GM23338 (cell line): ENCODE measurements at regions not wholly inside any gene's neighbourhood (a gene's known extent, or its start where the extent isn't known, plus 50 kb on each side); places are given as distances from the start of the nearest gene placed in this dataset.

ENCODE experiments used
- ATAC-seq: fragments of 200-7000 bp; cut with Tn5 transposase; 3 replicates; pipeline ENCODE4 v1.9.1; 2020
- DNase-seq: peaks from one replicate; pipeline ENCODE4 v3.0.0-alpha.2; 2015; ENCODE audit warnings: low spot score
- H2AFZ ChIP-seq: fragments of 200-600 bp; sonication (generic); 2 replicates; pipeline ENCODE4 v1.8.0; 2016; ENCODE audit warnings: antibody characterized with exemption, mild to moderate bottlenecking, moderate library complexity
- H3F3A ChIP-seq: fragments of 200-600 bp; sonication (generic); replicated peaks from 2 replicates; pipeline ENCODE4 v1.8.0; 2017; ENCODE audit warnings: antibody characterized with exemption, mixed run types, low read depth
- H3K27ac ChIP-seq: fragments of 200-600 bp; sonication (generic); 2 replicates; pipeline ENCODE4 v1.6.1; 2016; ENCODE audit warnings: low read depth
- H3K27me3 ChIP-seq: fragments of 200-600 bp; sonication (generic); 2 replicates; pipeline ENCODE4 v1.8.0; 2016; ENCODE audit warnings: mild to moderate bottlenecking, mixed run types, moderate library complexity; ENCODE audit not compliant: insufficient read depth
- H3K36me3 ChIP-seq: fragments of 200-600 bp; sonication (generic); 2 replicates; pipeline ENCODE4 v1.8.0; 2016; ENCODE audit warnings: mild to moderate bottlenecking; ENCODE audit not compliant: insufficient read depth
- H3K4me1 ChIP-seq: fragments of 200-600 bp; sonication (generic); 2 replicates; pipeline ENCODE4 v1.8.0; 2016; ENCODE audit warnings: mild to moderate bottlenecking, moderate library complexity; ENCODE audit not compliant: insufficient read depth
- H3K4me2 ChIP-seq: fragments of 200-600 bp; sonication (generic); 2 replicates; pipeline ENCODE4 v1.7.1; 2017; ENCODE audit warnings: mixed run types
- H3K4me3 ChIP-seq: fragments of 200-600 bp; sonication (generic); 2 replicates; pipeline ENCODE4 v1.6.1; 2016; ENCODE audit warnings: mixed run types
- H3K79me2 ChIP-seq: fragments of 200-600 bp; sonication (generic); replicated peaks from 2 replicates; pipeline ENCODE4 v1.8.0; 2017; ENCODE audit warnings: mild to moderate bottlenecking; ENCODE audit not compliant: insufficient read depth
- H3K9me2 ChIP-seq: fragments of 200-600 bp; sonication (generic); 2 replicates; pipeline ENCODE4 v1.8.0; 2017; ENCODE audit not compliant: insufficient read depth
- H4K20me1 ChIP-seq: fragments of 200-600 bp; sonication (generic); replicated peaks from 2 replicates; pipeline ENCODE4 v1.8.0; 2017; ENCODE audit warnings: mild to moderate bottlenecking; ENCODE audit not compliant: insufficient read depth
- H3K27ac Mint-ChIP-seq: 2 replicates; pipeline ENCODE4 v1.8.0; 2020; ENCODE audit warnings: inconsistent platforms, mild to moderate bottlenecking, moderate library complexity, mixed read lengths
- H3K27me3 Mint-ChIP-seq: 3 replicates; pipeline ENCODE4 v1.8.0; 2022; ENCODE audit warnings: low read depth, mild to moderate bottlenecking, moderate library complexity, mixed read lengths, inconsistent platforms; ENCODE audit not compliant: insufficient read depth, poor library complexity
- H3K36me3 Mint-ChIP-seq: 3 replicates; pipeline ENCODE4 v1.8.0; 2021; ENCODE audit warnings: low read depth, mild to moderate bottlenecking, inconsistent platforms, moderate library complexity, mixed read lengths
- H3K4me1 Mint-ChIP-seq: 3 replicates; pipeline ENCODE4 v1.8.0; 2020; ENCODE audit warnings: mild to moderate bottlenecking, inconsistent platforms, mixed read lengths
- H3K4me3 Mint-ChIP-seq: 3 replicates; pipeline ENCODE4 v1.8.0; 2021; ENCODE audit warnings: moderate library complexity, mild to moderate bottlenecking, inconsistent platforms, mixed read lengths
- H3K9me3 Mint-ChIP-seq: 3 replicates; pipeline ENCODE4 v1.8.0; 2020; ENCODE audit warnings: moderate library complexity, mild to moderate bottlenecking, inconsistent platforms, mixed read lengths
- CREB1 ChIP-seq: fragments of 250-450 bp; sonication (Bioruptor Pico); IDR thresholded peaks from 2 replicates; pipeline ENCODE4 v1.5.0; 2020; ENCODE audit warnings: low read depth, mild to moderate bottlenecking, moderate library complexity
- ETS1 ChIP-seq: IDR thresholded peaks from 2 replicates; pipeline ENCODE4 v1.6.1; 2016; ENCODE audit warnings: antibody characterized with exemption
- EZH2 ChIP-seq: fragments of 200-600 bp; sonication (generic); IDR thresholded peaks from one replicate; pipeline ENCODE4 v1.8.0; 2017; ENCODE audit warnings: antibody characterized with exemption, mild to moderate bottlenecking, low read depth; ENCODE audit not compliant: unreplicated experiment
- EZH2phosphoT487 ChIP-seq: fragments of 200-600 bp; sonication (generic); IDR thresholded peaks from one replicate; pipeline ENCODE4 v1.8.1; 2018; ENCODE audit warnings: antibody characterized with exemption; ENCODE audit not compliant: unreplicated experiment
- JUNB ChIP-seq: IDR thresholded peaks from one replicate; pipeline ENCODE4 v1.6.1; 2016; ENCODE audit warnings: antibody characterized with exemption; ENCODE audit not compliant: unreplicated experiment
- POLR2AphosphoS5 ChIP-seq: IDR thresholded peaks from 2 replicates; pipeline ENCODE4 v1.6.1; 2016; ENCODE audit warnings: antibody characterized with exemption, low read depth
- STAT1 ChIP-seq: IDR thresholded peaks from one replicate; pipeline ENCODE4 v1.6.1; 2016; ENCODE audit warnings: antibody characterized with exemption; ENCODE audit not compliant: unreplicated experiment
- ZNF114 ChIP-seq: fragments of 250-450 bp; sonication (Bioruptor Pico); IDR thresholded peaks from 2 replicates; pipeline ENCODE4 v1.5.0; 2020; ENCODE audit warnings: mild to moderate bottlenecking, moderate library complexity
- TF ChIP-seq, protein P1 (sequence below), 2 experiments: fragments of 200-600 bp in 1 of 2; sonication (generic) in 1 of 2; conservative IDR thresholded peaks; 2 replicates each; pipeline versions ENCODE4 v1.5.1 to v1.6.1; 2016 to 2017; ENCODE audit warnings: antibody characterized with exemption in 2 of 2, low read depth in 2 of 2, mild to moderate bottlenecking in 2 of 2, moderate library complexity in 1 of 2
- TF ChIP-seq, protein P2 (sequence below): fragments of 250-450 bp; sonication (Bioruptor Pico); IDR thresholded peaks from 2 replicates; pipeline ENCODE4 v1.5.0; 2020; ENCODE audit warnings: mild to moderate bottlenecking, moderate library complexity
- TF ChIP-seq, protein P3 (sequence below): IDR thresholded peaks from one replicate; pipeline ENCODE4 v1.6.1; 2018; ENCODE audit warnings: antibody characterized with exemption; ENCODE audit not compliant: unreplicated experiment

- TF ChIP-seq EZH2 (no peak), CREB1 (no peak), ETS1 (no peak), STAT1 (no peak)
Measured at GRCh38 chr20:60786686-60787217, 465.3 kb upstream of the CDH4 start (continued).

GRCh38 chr20:60787276-60787675 is 464.8 kb upstream of the CDH4 start:
- H3K9me3 Mint-ChIP-seq, result peaks cover 3% of the 10 kb centered on the region; the same call in 1 of the 3 replicates
- Histone ChIP-seq H3K36me3 (peaks cover 5% of the 10 kb centered on the region; the same call in 1 of the 2 replicates), H3K4me3 (no peak overlapping the region), H3K27ac (no peak overlapping the region), H4K20me1 (no peaks in the 10 kb centered on the region), H3K79me2 (no peaks in the 10 kb centered on the region), H3K27me3 (no peaks in the 10 kb centered on the region), H3K4me1 (no peaks in the 10 kb centered on the region), H3K9me2 (no peaks in the 10 kb centered on the region), H2AFZ (no peak overlapping the region), H3F3A (no peaks in the 10 kb centered on the region), H3K4me2 (no peak overlapping the region)
- ATAC-seq (no peak), DNase-seq (no peak)
- peaks cover 24% of the 10 kb centered on the region for H3K4me1 Mint-ChIP-seq
- no peak overlapping the region for H3K27ac Mint-ChIP-seq
- no peak overlapping the region for H3K4me3 Mint-ChIP-seq
- H3K36me3 Mint-ChIP-seq, result no peaks in the 10 kb centered on the region; the same call in 2 of the 3 replicates
- H3K27me3 Mint-ChIP-seq, result peaks cover 7% of the 10 kb centered on the region
- TF ChIP-seq, protein P1, sequence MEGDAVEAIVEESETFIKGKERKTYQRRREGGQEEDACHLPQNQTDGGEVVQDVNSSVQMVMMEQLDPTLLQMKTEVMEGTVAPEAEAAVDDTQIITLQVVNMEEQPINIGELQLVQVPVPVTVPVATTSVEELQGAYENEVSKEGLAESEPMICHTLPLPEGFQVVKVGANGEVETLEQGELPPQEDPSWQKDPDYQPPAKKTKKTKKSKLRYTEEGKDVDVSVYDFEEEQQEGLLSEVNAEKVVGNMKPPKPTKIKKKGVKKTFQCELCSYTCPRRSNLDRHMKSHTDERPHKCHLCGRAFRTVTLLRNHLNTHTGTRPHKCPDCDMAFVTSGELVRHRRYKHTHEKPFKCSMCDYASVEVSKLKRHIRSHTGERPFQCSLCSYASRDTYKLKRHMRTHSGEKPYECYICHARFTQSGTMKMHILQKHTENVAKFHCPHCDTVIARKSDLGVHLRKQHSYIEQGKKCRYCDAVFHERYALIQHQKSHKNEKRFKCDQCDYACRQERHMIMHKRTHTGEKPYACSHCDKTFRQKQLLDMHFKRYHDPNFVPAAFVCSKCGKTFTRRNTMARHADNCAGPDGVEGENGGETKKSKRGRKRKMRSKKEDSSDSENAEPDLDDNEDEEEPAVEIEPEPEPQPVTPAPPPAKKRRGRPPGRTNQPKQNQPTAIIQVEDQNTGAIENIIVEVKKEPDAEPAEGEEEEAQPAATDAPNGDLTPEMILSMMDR (conservative IDR thresholded peaks at IDR 0.05; ENCODE audit: low read depth in 2 of 2), result no peak
- TF ChIP-seq EZH2phosphoT487 (no peak), STAT1 (no peak), ETS1 (no peak), EZH2 (no peak), ZNF114 (CRISPR knock-in tag) (no peak), CREB1 (no peak), POLR2AphosphoS5 (no peak), JUNB (no peak)
- TF ChIP-seq, protein P2, sequence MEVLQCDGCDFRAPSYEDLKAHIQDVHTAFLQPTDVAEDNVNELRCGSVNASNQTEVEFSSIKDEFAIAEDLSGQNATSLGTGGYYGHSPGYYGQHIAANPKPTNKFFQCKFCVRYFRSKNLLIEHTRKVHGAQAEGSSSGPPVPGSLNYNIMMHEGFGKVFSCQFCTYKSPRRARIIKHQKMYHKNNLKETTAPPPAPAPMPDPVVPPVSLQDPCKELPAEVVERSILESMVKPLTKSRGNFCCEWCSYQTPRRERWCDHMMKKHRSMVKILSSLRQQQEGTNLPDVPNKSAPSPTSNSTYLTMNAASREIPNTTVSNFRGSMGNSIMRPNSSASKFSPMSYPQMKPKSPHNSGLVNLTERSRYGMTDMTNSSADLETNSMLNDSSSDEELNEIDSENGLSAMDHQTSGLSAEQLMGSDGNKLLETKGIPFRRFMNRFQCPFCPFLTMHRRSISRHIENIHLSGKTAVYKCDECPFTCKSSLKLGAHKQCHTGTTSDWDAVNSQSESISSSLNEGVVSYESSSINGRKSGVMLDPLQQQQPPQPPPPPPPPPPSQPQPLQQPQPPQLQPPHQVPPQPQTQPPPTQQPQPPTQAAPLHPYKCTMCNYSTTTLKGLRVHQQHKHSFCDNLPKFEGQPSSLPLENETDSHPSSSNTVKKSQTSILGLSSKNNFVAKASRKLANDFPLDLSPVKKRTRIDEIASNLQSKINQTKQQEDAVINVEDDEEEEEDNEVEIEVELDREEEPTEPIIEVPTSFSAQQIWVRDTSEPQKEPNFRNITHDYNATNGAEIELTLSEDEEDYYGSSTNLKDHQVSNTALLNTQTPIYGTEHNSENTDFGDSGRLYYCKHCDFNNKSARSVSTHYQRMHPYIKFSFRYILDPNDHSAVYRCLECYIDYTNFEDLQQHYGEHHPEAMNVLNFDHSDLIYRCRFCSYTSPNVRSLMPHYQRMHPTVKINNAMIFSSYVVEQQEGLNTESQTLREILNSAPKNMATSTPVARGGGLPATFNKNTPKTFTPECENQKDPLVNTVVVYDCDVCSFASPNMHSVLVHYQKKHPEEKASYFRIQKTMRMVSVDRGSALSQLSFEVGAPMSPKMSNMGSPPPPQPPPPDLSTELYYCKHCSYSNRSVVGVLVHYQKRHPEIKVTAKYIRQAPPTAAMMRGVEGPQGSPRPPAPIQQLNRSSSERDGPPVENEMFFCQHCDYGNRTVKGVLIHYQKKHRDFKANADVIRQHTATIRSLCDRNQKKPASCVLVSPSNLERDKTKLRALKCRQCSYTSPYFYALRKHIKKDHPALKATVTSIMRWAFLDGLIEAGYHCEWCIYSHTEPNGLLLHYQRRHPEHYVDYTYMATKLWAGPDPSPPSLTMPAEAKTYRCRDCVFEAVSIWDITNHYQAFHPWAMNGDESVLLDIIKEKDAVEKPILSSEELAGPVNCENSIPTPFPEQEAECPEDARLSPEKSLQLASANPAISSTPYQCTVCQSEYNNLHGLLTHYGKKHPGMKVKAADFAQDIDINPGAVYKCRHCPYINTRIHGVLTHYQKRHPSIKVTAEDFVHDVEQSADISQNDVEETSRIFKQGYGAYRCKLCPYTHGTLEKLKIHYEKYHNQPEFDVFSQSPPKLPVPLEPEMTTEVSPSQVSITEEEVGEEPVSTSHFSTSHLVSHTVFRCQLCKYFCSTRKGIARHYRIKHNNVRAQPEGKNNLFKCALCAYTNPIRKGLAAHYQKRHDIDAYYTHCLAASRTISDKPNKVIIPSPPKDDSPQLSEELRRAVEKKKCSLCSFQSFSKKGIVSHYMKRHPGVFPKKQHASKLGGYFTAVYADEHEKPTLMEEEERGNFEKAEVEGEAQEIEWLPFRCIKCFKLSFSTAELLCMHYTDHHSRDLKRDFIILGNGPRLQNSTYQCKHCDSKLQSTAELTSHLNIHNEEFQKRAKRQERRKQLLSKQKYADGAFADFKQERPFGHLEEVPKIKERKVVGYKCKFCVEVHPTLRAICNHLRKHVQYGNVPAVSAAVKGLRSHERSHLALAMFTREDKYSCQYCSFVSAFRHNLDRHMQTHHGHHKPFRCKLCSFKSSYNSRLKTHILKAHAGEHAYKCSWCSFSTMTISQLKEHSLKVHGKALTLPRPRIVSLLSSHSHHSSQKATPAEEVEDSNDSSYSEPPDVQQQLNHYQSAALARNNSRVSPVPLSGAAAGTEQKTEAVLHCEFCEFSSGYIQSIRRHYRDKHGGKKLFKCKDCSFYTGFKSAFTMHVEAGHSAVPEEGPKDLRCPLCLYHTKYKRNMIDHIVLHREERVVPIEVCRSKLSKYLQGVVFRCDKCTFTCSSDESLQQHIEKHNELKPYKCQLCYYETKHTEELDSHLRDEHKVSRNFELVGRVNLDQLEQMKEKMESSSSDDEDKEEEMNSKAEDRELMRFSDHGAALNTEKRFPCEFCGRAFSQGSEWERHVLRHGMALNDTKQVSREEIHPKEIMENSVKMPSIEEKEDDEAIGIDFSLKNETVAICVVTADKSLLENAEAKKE, result no peak
- TF ChIP-seq, protein P3, sequence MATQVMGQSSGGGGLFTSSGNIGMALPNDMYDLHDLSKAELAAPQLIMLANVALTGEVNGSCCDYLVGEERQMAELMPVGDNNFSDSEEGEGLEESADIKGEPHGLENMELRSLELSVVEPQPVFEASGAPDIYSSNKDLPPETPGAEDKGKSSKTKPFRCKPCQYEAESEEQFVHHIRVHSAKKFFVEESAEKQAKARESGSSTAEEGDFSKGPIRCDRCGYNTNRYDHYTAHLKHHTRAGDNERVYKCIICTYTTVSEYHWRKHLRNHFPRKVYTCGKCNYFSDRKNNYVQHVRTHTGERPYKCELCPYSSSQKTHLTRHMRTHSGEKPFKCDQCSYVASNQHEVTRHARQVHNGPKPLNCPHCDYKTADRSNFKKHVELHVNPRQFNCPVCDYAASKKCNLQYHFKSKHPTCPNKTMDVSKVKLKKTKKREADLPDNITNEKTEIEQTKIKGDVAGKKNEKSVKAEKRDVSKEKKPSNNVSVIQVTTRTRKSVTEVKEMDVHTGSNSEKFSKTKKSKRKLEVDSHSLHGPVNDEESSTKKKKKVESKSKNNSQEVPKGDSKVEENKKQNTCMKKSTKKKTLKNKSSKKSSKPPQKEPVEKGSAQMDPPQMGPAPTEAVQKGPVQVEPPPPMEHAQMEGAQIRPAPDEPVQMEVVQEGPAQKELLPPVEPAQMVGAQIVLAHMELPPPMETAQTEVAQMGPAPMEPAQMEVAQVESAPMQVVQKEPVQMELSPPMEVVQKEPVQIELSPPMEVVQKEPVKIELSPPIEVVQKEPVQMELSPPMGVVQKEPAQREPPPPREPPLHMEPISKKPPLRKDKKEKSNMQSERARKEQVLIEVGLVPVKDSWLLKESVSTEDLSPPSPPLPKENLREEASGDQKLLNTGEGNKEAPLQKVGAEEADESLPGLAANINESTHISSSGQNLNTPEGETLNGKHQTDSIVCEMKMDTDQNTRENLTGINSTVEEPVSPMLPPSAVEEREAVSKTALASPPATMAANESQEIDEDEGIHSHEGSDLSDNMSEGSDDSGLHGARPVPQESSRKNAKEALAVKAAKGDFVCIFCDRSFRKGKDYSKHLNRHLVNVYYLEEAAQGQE, result no peak
